K562 (cell line): ENCODE measurements at regions not wholly inside any gene's neighbourhood (a gene's known extent, or its start where the extent isn't known, plus 50 kb on each side); places are given as distances from the start of the nearest gene placed in this dataset.

ENCODE experiments used
- BRF2 ChIP-seq: IDR thresholded peaks from 3 replicates; pipeline ENCODE4 v1.6.1; 2011; ENCODE audit warnings: borderline replicate concordance, mild to moderate bottlenecking; ENCODE audit not compliant: insufficient read length, insufficient read depth
- E2F1 ChIP-seq: sonication (generic); formaldehyde crosslinking; IDR thresholded peaks from 2 replicates; pipeline ENCODE4 v1.8.1; 2023; ENCODE audit warnings: mild to moderate bottlenecking, missing genetic modification reagents, moderate library complexity
- EHMT2 ChIP-seq: fragments of 450-650 bp; IDR thresholded peaks from 2 replicates; pipeline ENCODE4 v1.6.1; 2018; ENCODE audit warnings: antibody characterized with exemption
- JUNB ChIP-seq: fragments of 450-650 bp; formaldehyde crosslinking; conservative IDR thresholded peaks from 2 replicates; pipeline ENCODE4 v1.4.0; 2020; ENCODE audit warnings: mild to moderate bottlenecking
- LEF1 ChIP-seq: fragments of 450-650 bp; IDR thresholded peaks from 2 replicates; pipeline ENCODE4 v1.6.1; 2016; ENCODE audit warnings: mild to moderate bottlenecking
- MAFF ChIP-seq: IDR thresholded peaks from 2 replicates; pipeline ENCODE4 v1.6.1; 2012; ENCODE audit warnings: low read length, improper control_type of control experiment
- MLLT1 ChIP-seq, 2 experiments: fragments of 450-650 bp; IDR thresholded peaks; 2 replicates each; pipeline ENCODE4 v1.6.1; 2016
- MTA3 ChIP-seq: fragments of 450-650 bp; formaldehyde crosslinking; IDR thresholded peaks from 2 replicates; pipeline ENCODE4 v1.6.1; 2017; ENCODE audit warnings: mild to moderate bottlenecking, borderline replicate concordance
- NR2F6 ChIP-seq: fragments of 450-650 bp; formaldehyde crosslinking; IDR thresholded peaks from 2 replicates; pipeline ENCODE4 v1.4.0; 2020; ENCODE audit warnings: mild to moderate bottlenecking
- POLR2AphosphoS2 ChIP-seq: IDR thresholded peaks from 2 replicates; pipeline ENCODE4 v1.6.1; 2012; ENCODE audit warnings: low read length, improper control_type of control experiment
- SIN3A ChIP-seq, 2 experiments: fragments of 150-350 bp in 1 of 2; IDR thresholded peaks; 2 replicates each; pipeline ENCODE4 v1.6.1; 2011 to 2016; ENCODE audit warnings: borderline replicate concordance in 2 of 2, low read depth in 2 of 2, low read length in 2 of 2, mild to moderate bottlenecking in 2 of 2, moderate library complexity in 2 of 2; ENCODE audit not compliant: control insufficient read depth in 1 of 2
- ZNF184 ChIP-seq: sonication (generic); formaldehyde crosslinking; IDR thresholded peaks from 2 replicates; pipeline ENCODE4 v1.5.0; 2020; ENCODE audit warnings: missing genetic modification reagents
- ZNF707 ChIP-seq: fragments of 250-450 bp; sonication (Bioruptor Pico); conservative IDR thresholded peaks from 2 replicates; pipeline ENCODE4 v1.8.0; 2022; ENCODE audit warnings: inconsistent platforms, mild to moderate bottlenecking, moderate library complexity
- TF ChIP-seq, protein P1 (sequence below): sonication (generic); formaldehyde crosslinking; IDR thresholded peaks from 2 replicates; pipeline ENCODE4 v1.9.0; 2022; ENCODE audit warnings: mild to moderate bottlenecking, missing genetic modification reagents

GRCh38 chr20:46840054-46840729 is 54.5 kb upstream of the EYA2 start:
- TF ChIP-seq NR2F6 (no peak), EHMT2 (no peak), ZNF184 (CRISPR knock-in tag) (no peak), JUNB (no peak), E2F1 (CRISPR knock-in tag) (no peak), LEF1 (no peak), MLLT1 (IDR thresholded peaks at IDR 0.05) (no peak), BRF2 (no peak), MAFF (no peak), MTA3 (no peak), POLR2AphosphoS2 (no peak), SIN3A (IDR thresholded peaks at IDR 0.05; ENCODE audit: borderline replicate concordance in 2 of 2, control insufficient read depth in 1 of 2, low read depth in 2 of 2, low read length in 2 of 2) (no peak), ZNF707 (no peak)
- TF ChIP-seq, protein P1, sequence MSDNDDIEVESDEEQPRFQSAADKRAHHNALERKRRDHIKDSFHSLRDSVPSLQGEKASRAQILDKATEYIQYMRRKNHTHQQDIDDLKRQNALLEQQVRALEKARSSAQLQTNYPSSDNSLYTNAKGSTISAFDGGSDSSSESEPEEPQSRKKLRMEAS, result no peak
